HG02884 (cell line): ENCODE measurements at regions not wholly inside any gene's neighbourhood (a gene's known extent, or its start where the extent isn't known, plus 50 kb on each side); places are given as distances from the start of the nearest gene placed in this dataset.

ENCODE experiments used
- ATAC-seq: cut with Tn5 transposase; IDR thresholded peaks from one replicate; pipeline ENCODE4 v1.9.1; 2021; ENCODE audit warnings: mild to moderate bottlenecking, moderate library complexity; ENCODE audit not compliant: unreplicated experiment

GRCh38 chr2:15701341-15701907, 109.8 kb downstream of the DDX1 start:
- no peak for ATAC-seq

DNA sequence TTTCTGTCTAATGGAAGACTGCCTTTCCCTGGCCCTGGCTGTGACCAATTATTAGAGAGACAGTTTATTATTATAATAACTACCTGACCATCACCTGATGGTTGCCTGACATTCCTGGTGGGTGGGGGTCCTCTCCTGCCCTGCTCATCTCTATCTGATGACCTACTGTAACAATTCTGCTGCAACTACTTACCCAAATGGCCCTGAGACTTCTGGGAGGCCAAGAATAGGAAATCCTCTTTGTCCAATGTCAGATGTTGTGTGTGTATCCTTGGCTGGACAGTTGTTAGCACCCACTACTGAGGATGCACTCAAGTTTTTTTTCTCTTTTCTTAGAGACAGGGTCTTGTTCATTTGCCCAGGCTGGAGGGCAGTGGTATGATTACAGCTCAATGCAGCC, 110.3 kb downstream of the DDX1 start:
- ATAC-seq = no peak

DNA sequence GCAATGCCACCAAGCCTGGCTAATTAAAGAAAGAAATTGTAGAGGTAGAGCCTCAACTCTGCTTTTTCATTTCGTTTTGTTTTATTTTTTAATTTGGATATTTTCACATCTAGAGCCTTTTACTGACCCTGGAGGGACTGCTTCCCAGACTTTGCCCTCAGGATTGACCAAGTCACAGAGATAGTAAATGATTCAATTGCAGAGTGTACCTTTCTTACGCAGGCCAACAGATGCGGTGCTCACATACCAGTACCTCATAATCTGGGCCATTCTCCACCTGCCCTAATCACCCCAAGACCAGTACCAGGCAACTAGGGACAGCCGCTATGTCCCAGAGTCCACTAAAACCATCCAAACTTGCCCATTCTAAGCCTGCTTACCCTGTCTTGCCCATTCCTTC, 110.8 kb downstream of the DDX1 start:
- ATAC-seq = no peak

GRCh38 chr2:15703365-15703869, 111.7 kb downstream of the DDX1 start:
- no peak for ATAC-seq

GRCh38 chr2:15704086-15704787, 112.6 kb downstream of the DDX1 start:
- ATAC-seq = no peak

GRCh38 chr2:15704788-15705115, 113.1 kb downstream of the DDX1 start:
- ATAC-seq = no peak

- no peak for ATAC-seq
Observed at GRCh38 chr2:15705310-15705709, 113.6 kb downstream of the DDX1 start.

DNA sequence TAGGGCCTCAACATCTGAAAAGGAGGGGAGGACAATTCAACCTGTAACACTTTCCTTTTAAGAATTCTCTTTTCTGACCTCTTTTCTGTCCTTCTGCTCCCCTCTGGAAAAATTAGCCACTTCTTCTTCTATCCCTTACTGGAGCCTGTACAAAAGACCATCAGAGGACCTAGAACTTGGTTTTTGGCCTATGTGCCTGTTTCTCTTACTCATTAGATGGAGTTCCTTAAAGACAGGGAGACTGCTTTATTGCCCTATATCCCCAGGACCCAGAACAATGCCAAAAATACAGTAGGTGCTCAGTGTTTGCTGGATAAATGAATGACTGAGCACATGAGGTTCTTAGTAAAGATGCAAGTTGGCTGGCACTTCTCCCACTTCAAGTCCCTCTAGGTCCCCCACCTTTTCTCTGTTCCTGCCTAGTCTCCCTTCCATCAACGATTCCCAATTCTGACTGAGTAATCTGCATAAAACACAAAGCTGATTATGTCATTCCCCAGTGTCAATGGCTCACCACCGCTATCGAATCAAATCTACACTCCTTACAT, 114.2 kb downstream of the DDX1 start:
- ATAC-seq = no peak

DNA sequence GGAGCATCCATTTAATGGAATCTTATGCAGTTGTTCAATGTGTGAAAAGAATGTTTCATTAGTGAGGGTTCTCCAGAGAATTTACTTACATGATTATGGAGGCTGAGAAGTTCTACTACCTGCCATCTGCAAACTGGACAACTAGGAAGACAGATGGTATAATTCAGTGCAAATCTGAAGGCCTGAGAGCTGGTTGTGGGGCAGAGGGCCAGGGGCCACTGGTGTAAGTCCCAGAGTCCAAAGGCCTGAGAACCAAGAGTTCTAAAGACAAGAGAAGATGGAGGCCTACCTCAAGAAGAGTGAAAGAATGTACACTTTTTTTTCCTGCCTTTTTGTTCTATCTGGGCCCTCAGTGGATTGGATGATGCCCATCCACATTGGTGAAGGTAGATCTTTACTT, 114.8 kb downstream of the DDX1 start:
- no peak for ATAC-seq

DNA sequence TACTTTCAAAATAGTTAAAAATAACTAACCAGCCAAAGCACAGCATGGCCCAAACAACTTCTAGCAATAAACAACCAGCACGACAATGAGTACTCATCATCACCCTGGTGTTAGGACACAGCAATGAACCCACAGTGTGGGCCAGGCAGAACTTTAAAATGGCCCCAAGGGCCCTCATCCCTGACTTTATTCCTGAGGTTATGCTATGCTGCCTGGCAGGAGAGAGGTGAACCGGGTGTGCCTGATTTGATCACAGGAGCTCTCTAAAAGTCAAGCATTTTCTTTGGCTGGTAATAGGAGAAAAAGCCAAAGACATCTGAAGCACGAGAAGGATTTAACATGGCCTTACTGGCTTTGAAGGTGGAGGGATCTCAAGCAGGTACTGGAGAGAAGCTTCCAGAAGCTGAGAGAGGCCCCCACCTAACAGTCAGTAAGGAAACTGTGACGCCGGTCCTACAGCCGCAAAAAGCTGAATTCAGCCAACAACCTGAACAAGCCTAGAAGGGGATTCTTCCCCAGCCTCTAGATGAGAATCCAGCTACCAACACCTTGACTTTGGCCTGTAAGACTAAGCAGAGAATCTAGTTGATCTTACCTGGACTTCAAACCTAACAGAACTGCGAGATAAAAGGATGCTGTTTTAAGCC, 115.4 kb downstream of the DDX1 start:
- ATAC-seq = no peak

GRCh38 chr2:15708161-15708560, 116.5 kb downstream of the DDX1 start:
- no peak for ATAC-seq

DNA sequence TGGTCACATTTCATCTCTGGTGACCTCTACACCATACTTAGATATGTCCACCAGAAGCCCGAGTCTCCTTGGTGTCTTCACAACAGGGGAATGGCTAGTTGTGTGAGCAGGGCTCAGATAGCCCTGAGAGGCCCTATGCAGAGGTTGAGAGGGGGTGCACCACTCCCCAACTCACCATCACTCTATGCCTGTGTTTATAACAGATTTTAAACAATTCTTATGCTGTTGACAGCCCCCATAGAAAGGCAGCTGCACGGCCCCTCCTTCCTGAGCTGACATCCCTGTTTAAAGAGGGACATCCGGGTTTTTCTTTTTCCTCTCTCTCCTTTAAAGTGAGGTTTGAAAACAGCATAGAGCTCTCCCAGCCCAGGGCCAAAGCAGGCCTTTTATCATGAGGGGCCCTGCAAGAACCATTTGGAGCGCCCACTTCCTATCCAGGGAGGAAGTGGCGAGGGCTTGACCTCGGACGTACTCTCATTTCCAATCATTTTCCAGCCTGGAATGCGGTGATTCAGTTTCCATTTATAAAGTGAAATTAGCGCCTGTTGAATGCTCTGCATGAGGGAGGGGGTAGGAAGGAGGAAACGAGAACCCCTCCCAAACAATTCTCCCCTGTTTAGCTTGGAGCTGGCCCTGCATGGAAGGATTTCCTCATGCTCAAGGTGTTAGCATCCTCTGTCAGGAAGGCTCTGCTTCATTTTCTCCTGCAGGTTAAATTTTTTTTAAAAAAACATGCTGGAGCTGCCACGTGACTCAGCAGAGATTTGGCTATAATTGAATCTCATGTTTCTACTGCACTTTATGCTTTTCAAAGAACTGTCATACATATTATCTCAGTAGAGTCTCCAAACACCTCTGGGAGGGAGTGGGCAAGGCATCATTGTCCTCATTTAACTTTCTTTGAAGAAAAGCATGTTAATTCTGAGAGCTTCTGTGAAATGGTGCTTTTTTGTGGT, 117.5 kb downstream of the DDX1 start:
- no peak for ATAC-seq

GRCh38 chr2:15711126-15711860, 119.6 kb downstream of the DDX1 start:
- ATAC-seq = no peak

DNA sequence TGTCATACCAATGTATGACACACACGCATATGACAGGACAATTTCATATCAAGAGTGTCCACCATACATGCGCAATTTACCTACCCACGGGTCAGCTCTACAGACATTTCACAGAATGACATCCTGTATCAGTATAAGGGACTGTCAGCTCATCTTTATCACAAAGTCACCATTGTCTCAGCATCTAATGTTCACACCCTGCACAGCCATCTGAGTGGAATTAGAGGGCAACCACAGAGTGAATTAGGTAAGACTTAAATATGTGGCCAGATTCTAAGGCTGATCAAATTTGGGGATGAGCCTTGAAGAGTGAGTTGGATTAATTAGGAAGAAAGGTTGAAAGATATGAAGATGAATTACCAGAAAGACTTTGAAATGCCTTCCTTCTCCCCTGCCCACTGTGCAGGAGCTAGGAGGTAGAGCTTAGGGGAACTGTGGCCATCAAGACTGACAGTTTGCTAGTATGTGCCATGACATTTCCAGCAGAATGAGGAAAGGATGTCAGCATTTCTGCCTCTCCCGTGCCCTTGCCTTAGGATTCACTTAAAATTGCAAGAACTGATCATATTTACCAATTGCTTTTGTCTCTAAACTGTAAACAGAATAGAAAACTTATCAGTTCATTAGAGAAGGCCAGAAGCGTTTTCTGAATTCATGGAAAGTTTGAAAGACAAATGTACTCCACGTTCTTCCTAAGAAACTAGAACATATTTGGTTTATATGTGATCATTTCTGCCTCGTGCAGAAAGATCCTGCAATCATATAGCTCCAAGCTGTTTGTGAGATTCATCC, 121.1 kb downstream of the DDX1 start:
- no peak for ATAC-seq

- ATAC-seq = no peak
Observed at GRCh38 chr2:15713475-15713874, 121.8 kb downstream of the DDX1 start.

DNA sequence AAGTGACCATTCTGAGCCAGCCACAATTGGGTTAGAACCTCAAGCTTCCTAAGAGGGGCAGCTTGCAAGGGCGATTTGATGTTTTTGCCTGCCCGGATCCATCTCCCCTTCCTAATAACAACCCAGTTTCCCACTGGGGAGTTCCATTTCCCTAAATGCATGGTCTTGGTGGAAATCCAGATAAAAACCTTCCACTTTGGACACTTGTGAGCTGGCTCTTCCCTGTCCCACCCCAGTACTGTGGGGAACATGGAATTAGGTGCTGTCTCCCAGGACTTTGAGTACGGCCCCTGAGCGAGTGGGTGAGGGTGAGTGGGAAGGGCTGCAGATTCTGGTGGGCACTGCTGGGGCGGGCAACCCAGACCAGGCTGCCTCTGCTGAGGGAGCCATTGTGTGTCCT, 122.3 kb downstream of the DDX1 start:
- ATAC-seq = no peak

DNA sequence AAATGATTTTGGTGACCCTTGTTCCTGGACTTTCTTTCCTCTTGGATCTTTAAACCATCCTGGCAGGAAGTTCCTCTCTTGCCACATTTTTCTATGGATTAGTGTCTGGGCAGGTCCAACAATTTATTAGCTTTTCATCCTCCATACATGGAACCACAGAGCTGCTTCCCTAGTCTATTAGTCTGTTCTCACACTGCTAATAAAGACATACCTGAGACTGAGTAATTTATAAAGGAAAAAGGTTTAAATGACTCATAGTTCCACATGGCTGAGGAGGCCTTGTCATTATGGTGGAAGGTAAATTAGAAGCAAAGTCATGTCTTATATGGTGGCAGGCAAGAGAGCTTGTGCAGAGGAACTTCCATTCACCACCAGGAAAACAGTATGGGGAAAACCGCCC, 122.9 kb downstream of the DDX1 start:
- ATAC-seq = no peak

GRCh38 chr2:15715596-15715995, 123.9 kb downstream of the DDX1 start:
- no peak for ATAC-seq

DNA sequence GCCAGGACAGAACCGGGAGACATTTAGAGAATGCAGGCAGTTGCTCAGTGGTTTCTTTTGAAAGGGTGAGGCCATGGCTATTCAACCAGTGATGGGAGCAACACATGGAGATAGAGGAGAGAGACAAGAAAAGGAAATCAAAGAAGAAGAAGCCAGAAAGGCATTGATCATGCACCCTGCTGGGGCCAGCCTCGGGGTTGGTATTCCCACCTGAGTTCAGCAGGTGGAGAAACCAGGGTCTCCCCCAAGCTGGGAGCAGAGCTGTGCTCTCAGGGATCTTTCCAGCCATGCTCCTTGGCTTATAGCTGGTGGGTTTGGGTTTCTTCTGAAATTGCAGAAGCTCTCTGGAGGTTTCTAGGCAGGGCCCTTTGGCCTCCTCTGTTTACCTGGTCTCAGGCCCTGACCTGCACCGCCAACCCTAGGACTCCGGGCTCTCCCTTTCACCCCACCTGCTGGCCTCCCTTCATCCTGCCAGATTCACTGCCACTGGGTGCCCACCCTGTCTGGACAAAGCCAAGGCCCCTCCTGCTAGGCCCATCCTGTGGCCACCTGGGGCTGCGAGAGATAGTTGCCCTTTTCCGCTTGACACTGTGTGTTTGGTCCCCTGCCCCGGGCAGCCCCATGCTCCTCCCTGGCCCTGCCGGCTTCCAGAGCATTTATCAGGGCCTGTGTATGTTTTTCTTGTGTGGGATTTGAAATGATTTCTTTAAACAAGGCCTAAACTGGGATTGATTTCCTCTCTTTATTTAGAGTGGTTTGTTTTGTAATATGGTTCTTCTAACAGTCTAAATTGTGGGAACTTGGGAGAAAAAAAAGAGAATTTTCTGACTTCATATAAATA, 126.7 kb downstream of the DDX1 start:
- ATAC-seq = no peak
